NB4 (cell line): ENCODE measurements at regions not wholly inside any gene's neighbourhood (a gene's known extent, or its start where the extent isn't known, plus 50 kb on each side); places are given as distances from the start of the nearest gene placed in this dataset.

ENCODE experiments used
- DNase-seq: peaks from one replicate; pipeline ENCODE4 v3.0.0; 2010; ENCODE audit warnings: low read depth
- H3K4me3 ChIP-seq: one replicate; pipeline ENCODE4 v1.5.1; 2011; ENCODE audit warnings: mild to moderate bottlenecking, low read depth, low read length, moderate library complexity
- MYC ChIP-seq: IDR thresholded peaks from 2 replicates; pipeline ENCODE4 v1.6.1; 2011; ENCODE audit warnings: low read depth, low read length
- POLR2A ChIP-seq: IDR thresholded peaks from 2 replicates; pipeline ENCODE4 v1.6.1; 2011; ENCODE audit warnings: mild to moderate bottlenecking; ENCODE audit not compliant: insufficient read length; ENCODE audit errors: extremely low read depth
- TF ChIP-seq, protein P1 (sequence below): IDR thresholded peaks from one replicate; pipeline ENCODE4 v1.5.1; 2012; ENCODE audit warnings: low read depth, low read length
- TF ChIP-seq, protein P2 (sequence below): IDR thresholded peaks from 2 replicates; pipeline ENCODE4 v1.6.1; 2011; ENCODE audit warnings: low read depth, low read length

DNA sequence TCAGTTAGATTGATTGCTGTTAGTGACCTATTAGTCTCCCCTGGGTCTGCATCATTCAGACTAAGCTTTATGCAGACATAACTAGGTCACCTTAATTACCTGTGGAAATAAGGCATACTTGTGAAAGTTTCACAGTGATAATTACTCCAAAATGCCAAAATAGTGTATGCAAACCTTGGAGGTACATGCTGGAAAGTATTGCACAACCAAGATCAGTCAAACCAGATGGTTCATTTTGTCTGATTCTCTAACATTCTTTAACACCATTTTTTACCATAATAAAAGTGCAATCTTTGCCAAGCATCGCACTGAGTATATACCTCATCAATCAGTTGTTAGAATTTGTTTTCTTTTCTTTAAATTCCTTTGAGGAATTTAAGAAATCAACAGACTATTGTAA, 186.3 kb upstream of the TMEFF2 start:
- TF ChIP-seq, protein P1, sequence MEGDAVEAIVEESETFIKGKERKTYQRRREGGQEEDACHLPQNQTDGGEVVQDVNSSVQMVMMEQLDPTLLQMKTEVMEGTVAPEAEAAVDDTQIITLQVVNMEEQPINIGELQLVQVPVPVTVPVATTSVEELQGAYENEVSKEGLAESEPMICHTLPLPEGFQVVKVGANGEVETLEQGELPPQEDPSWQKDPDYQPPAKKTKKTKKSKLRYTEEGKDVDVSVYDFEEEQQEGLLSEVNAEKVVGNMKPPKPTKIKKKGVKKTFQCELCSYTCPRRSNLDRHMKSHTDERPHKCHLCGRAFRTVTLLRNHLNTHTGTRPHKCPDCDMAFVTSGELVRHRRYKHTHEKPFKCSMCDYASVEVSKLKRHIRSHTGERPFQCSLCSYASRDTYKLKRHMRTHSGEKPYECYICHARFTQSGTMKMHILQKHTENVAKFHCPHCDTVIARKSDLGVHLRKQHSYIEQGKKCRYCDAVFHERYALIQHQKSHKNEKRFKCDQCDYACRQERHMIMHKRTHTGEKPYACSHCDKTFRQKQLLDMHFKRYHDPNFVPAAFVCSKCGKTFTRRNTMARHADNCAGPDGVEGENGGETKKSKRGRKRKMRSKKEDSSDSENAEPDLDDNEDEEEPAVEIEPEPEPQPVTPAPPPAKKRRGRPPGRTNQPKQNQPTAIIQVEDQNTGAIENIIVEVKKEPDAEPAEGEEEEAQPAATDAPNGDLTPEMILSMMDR: no peak
- TF ChIP-seq, protein P2, sequence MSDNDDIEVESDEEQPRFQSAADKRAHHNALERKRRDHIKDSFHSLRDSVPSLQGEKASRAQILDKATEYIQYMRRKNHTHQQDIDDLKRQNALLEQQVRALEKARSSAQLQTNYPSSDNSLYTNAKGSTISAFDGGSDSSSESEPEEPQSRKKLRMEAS: no peak
- TF ChIP-seq MYC (no peak), POLR2A (no peak)
- no peak for DNase-seq
- no peak overlapping the region for H3K4me3 ChIP-seq

DNA sequence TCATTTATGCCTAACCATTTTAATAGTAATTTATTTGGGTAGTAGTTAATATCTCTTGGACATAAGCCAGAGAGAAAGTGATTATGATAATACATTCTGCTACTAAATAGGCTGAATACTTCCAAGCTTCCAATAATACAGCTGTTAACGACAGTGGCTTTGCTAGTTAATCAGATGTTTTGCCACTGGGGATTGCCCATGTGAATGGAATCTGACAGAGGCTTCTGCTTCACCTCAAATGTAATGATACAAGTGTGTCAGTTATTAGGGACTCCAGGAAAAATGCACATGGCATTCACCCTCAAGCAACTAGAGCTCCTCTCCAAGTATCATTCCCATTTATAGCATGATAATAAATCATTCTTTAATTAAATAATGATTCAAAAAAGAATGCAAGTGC, 185.0 kb upstream of the TMEFF2 start:
- H3K4me3 ChIP-seq: no peak overlapping the region
- no peak for DNase-seq
- TF ChIP-seq MYC (no peak), POLR2A (no peak)
- TF ChIP-seq, protein P2: no peak
- TF ChIP-seq, protein P1: no peak

DNA sequence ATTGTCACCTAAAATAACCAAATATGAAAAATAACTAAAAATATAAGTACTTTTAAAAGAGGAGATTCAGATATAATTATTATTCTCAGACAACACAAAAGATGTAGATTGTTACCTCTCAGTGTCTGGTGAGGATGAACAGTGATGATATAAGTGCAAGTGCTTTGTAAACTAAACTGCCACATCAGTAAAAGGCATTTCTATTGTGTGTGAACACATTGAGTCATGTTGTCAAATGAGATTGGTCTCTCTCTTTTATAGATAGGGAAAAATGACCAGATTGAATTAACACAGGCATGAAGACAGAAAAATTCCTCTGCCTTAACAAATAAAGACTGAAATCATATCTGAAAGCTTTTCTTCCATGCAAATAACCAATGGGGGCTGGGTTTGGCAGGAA, 182.4 kb upstream of the TMEFF2 start:
- DNase-seq: no peak
- no peak overlapping the region for H3K4me3 ChIP-seq
- no peak for TF ChIP-seq POLR2A
- TF ChIP-seq MYC: no peak
- TF ChIP-seq, protein P1: no peak
- TF ChIP-seq, protein P2: no peak

DNA sequence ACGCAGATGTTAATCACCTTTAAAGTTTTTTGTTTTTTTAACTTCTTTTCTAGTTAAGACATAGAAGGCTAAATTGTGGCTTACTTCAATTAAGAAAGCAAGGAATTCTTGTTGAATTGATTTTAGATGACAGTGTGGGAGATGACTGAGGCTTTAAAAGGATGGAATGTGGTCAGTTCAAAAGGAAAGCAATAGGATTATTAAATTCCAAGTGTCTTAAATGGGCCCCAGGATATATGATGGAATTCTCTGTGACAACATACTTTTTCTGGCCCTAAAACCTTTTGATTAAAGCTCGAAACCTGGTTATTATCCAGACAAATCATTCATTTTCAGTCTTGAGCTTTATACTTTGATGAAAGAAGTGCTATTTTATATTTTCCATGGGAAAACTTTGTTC, 179.0 kb upstream of the TMEFF2 start:
- no peak overlapping the region for H3K4me3 ChIP-seq
- no peak for DNase-seq
- no peak for TF ChIP-seq MYC
- TF ChIP-seq, protein P1: no peak
- no peak for TF ChIP-seq POLR2A
- TF ChIP-seq, protein P2: no peak

DNA sequence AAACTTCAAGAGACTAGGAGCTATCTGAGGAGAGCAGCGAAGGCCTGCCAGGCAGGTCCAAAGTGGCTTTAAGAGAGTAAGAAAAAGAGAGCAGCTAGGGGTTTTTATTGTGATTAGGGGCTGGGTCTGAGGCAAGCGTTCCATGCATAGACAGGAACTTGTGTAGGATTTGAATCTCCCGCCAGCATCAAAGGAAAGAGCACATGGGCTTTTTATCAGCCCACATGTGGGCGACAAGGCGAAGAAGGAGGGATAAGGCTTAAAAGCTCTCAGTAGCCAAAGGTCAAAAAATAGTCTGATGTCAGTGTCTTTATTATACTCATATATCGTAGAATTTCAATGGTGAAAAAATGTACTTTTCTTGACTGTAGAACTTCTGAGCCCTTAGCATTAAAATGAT, 178.5 kb upstream of the TMEFF2 start:
- H3K4me3 ChIP-seq: no peak overlapping the region
- DNase-seq: no peak
- TF ChIP-seq, protein P1: no peak
- TF ChIP-seq, protein P2: no peak
- TF ChIP-seq POLR2A (no peak), MYC (no peak)

DNA sequence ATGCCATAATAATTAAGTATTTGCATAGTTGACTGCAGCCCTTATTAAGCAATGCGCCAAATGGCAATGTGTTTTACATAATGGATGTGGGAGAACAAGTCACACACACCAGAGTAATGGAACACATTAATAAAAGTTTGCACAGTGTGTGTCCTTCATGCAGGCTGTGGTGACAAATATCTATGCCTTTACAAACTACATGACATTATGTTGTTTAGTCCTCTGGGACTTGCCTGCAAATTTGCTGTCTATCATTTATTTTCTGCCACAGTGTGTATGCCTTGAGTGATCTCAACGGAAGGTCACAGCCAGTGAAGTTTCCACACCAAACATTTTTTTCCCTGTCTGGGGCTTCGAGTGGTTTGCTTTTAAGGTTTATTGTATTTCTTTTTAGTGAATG, 175.2 kb upstream of the TMEFF2 start:
- H3K4me3 ChIP-seq: no peak overlapping the region
- no peak for DNase-seq
- TF ChIP-seq POLR2A: no peak
- no peak for TF ChIP-seq MYC
- TF ChIP-seq, protein P2: no peak
- TF ChIP-seq, protein P1: no peak
